PC-3 (cell line): ENCODE measurements at regions not wholly inside any gene's neighbourhood (a gene's known extent, or its start where the extent isn't known, plus 50 kb on each side); places are given as distances from the start of the nearest gene placed in this dataset.

Source experiments
- EZH2 ChIP-seq: fragments of 300-600 bp; sonication (generic); IDR thresholded peaks from one replicate; pipeline ENCODE4 v1.6.1; 2017; ENCODE audit warnings: antibody characterized with exemption, mild to moderate bottlenecking, low read length; ENCODE audit not compliant: unreplicated experiment
- TF ChIP-seq, protein P1 (sequence below): fragments of 300-600 bp; sonication (generic); conservative IDR thresholded peaks from 2 replicates; pipeline ENCODE4 v1.5.1; 2017; ENCODE audit warnings: antibody characterized with exemption, low read depth, mild to moderate bottlenecking, low read length

DNA sequence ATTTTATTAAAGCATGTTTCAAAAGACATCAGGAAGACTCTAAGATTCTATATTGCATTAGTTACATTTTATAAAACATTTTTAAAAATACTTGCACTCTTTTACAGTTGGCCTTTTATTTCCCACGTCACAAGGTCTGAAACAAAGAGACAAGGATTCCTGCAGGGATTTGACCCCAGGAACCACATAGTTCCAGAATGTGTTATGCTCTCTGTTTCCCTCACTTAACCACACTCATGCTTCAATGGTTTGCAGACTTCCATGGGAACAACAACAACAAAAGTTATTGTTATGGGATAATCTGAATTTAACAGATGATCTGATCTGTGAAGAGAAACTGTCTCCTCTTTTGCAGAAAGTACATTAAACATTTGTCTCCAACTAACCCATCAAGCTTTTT lies 104.3 kb upstream of the PPFIA2 start:
- TF ChIP-seq, protein P1, sequence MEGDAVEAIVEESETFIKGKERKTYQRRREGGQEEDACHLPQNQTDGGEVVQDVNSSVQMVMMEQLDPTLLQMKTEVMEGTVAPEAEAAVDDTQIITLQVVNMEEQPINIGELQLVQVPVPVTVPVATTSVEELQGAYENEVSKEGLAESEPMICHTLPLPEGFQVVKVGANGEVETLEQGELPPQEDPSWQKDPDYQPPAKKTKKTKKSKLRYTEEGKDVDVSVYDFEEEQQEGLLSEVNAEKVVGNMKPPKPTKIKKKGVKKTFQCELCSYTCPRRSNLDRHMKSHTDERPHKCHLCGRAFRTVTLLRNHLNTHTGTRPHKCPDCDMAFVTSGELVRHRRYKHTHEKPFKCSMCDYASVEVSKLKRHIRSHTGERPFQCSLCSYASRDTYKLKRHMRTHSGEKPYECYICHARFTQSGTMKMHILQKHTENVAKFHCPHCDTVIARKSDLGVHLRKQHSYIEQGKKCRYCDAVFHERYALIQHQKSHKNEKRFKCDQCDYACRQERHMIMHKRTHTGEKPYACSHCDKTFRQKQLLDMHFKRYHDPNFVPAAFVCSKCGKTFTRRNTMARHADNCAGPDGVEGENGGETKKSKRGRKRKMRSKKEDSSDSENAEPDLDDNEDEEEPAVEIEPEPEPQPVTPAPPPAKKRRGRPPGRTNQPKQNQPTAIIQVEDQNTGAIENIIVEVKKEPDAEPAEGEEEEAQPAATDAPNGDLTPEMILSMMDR, result no peak
- no peak for TF ChIP-seq EZH2
